ENCODE measurements at regions not wholly inside any gene's neighbourhood (a gene's known extent, or its start where the extent isn't known, plus 50 kb on each side); places are given as distances from the start of the nearest gene placed in this dataset.

GRCh38 chr3:59118928-59119327, 69.1 kb upstream of the CFAP20DC start:
- TF ChIP-seq CTCF (IDR thresholded peaks at IDR 0.05) (no peak), POLR2A (IDR thresholded peaks at IDR 0.05) (no peak)
- no peak for DNase-seq
- H3K4me1 ChIP-seq, result no peaks in the 10 kb centered on the region

GRCh38 chr3:59117396-59117795, 67.6 kb upstream of the CFAP20DC start:
- H3K4me3 ChIP-seq, result no peak overlapping the region
- TF ChIP-seq CTCF (IDR thresholded peaks at IDR 0.05), result no peak
- TF ChIP-seq POLR2A (IDR thresholded peaks at IDR 0.05), result no peak
- no peaks in the 10 kb centered on the region for H3K4me1 ChIP-seq
- no peaks in the 10 kb centered on the region for H3K36me3 ChIP-seq
- H3K27ac ChIP-seq, result no peak overlapping the region
- H3K9me3 ChIP-seq, result no peaks in the 10 kb centered on the region
- no peaks in the 10 kb centered on the region for H3K27me3 ChIP-seq
- no peak for DNase-seq

More at GRCh38 chr3:59118928-59119327, 69.1 kb upstream of the CFAP20DC start:
- Histone ChIP-seq H3K36me3 (no peaks in the 10 kb centered on the region), H3K4me3 (no peak overlapping the region), H3K9me3 (no peaks in the 10 kb centered on the region), H3K27me3 (no peaks in the 10 kb centered on the region), H3K27ac (no peak overlapping the region)

- no peaks in the 10 kb centered on the region for H3K36me3 ChIP-seq
- no peak overlapping the region for H3K27ac ChIP-seq
- no peak for DNase-seq
- H3K4me1 ChIP-seq, result no peaks in the 10 kb centered on the region
- H3K27me3 ChIP-seq, result no peaks in the 10 kb centered on the region
- H3K4me3 ChIP-seq, result no peak overlapping the region
- H3K9me3 ChIP-seq, result no peaks in the 10 kb centered on the region
- TF ChIP-seq POLR2A (IDR thresholded peaks at IDR 0.05), result no peak
- TF ChIP-seq CTCF (IDR thresholded peaks at IDR 0.05), result no peak
These were observed 66.4 kb upstream of the CFAP20DC start for GRCh38 chr3:59116233-59116537.

- Histone ChIP-seq H3K36me3 (no peaks in the 10 kb centered on the region), H3K27me3 (no peaks in the 10 kb centered on the region), H3K9me3 (no peaks in the 10 kb centered on the region), H3K4me3 (no peak overlapping the region), H3K4me1 (no peaks in the 10 kb centered on the region), H3K27ac (no peak overlapping the region)
- no peak for TF ChIP-seq POLR2A (IDR thresholded peaks at IDR 0.05)
- TF ChIP-seq CTCF (IDR thresholded peaks at IDR 0.05), result no peak
- DNase-seq, result no peak
These were observed 65.8 kb upstream of the CFAP20DC start for GRCh38 chr3:59115364-59116232.

GRCh38 chr3:59107856-59108815, 58.3 kb upstream of the CFAP20DC start:
- TF ChIP-seq CTCF (IDR thresholded peaks at IDR 0.05), result no peak
- no peak for TF ChIP-seq POLR2A (IDR thresholded peaks at IDR 0.05)
- Histone ChIP-seq H3K36me3 (no peaks in the 10 kb centered on the region), H3K27me3 (no peaks in the 10 kb centered on the region), H3K27ac (no peak overlapping the region), H3K9me3 (no peaks in the 10 kb centered on the region), H3K4me3 (no peak overlapping the region), H3K4me1 (no peaks in the 10 kb centered on the region)
- DNase-seq, result no peak
